Fibroblast of the aortic adventitia (primary cell): ENCODE measurements at regions not wholly inside any gene's neighbourhood (a gene's known extent, or its start where the extent isn't known, plus 50 kb on each side); places are given as distances from the start of the nearest gene placed in this dataset.

ENCODE experiments used
- DNase-seq: peaks from one replicate; pipeline ENCODE4 v3.0.0-alpha.2; 2010; ENCODE audit warnings: low read depth
- H3K4me3 ChIP-seq: 2 replicates; pipeline ENCODE4 v1.5.1; 2011; ENCODE audit warnings: low read depth, mild to moderate bottlenecking, control low read depth, low read length, moderate library complexity
- TF ChIP-seq, protein P1 (sequence below): IDR thresholded peaks from 2 replicates; pipeline ENCODE4 v1.5.1; 2011; ENCODE audit warnings: mild to moderate bottlenecking, low read length, control low read depth, inconsistent platforms; ENCODE audit not compliant: insufficient read depth

DNA sequence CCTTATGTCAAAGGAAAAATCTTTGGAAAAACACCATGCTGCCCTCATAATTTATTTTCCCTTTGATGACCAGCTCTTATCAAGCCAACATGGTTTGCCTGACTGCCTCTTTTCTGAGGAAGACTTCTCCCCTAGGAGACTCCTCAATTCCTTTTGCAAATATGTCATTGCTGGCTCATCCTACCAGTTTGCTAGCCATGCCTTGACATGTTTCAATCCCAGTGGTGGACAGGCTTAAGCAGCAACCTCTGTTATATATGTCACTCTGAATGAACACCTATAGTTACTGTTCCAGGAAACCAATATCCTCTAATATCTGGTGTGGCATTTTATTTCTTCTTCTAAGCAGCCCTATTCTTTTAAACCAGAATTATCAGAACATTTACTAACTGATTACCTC is 615.8 kb downstream of the HTR1A start:
- TF ChIP-seq, protein P1, sequence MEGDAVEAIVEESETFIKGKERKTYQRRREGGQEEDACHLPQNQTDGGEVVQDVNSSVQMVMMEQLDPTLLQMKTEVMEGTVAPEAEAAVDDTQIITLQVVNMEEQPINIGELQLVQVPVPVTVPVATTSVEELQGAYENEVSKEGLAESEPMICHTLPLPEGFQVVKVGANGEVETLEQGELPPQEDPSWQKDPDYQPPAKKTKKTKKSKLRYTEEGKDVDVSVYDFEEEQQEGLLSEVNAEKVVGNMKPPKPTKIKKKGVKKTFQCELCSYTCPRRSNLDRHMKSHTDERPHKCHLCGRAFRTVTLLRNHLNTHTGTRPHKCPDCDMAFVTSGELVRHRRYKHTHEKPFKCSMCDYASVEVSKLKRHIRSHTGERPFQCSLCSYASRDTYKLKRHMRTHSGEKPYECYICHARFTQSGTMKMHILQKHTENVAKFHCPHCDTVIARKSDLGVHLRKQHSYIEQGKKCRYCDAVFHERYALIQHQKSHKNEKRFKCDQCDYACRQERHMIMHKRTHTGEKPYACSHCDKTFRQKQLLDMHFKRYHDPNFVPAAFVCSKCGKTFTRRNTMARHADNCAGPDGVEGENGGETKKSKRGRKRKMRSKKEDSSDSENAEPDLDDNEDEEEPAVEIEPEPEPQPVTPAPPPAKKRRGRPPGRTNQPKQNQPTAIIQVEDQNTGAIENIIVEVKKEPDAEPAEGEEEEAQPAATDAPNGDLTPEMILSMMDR = no peak
- DNase-seq = no peak
- no peak overlapping the region for H3K4me3 ChIP-seq

DNA sequence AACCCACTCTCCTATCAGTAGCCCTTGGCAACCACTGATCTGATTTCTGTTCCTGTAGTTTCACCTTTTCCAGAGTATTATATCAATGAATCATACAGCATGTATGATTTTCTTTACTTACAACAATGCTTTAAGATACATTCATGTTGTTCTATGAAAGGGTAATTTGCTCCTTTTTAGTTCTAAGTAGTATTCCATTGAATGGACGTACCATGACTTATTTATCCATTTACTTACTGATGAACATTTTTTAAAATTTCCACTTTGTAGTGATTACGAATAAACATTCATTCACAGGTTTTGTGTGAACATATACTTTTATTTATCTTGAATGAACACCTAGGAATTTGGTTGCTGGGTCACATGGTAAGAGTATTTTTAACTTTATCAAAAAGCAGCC is 620.8 kb downstream of the HTR1A start:
- TF ChIP-seq, protein P1 = no peak
- no peak for DNase-seq
- H3K4me3 ChIP-seq = no peak overlapping the region

DNA sequence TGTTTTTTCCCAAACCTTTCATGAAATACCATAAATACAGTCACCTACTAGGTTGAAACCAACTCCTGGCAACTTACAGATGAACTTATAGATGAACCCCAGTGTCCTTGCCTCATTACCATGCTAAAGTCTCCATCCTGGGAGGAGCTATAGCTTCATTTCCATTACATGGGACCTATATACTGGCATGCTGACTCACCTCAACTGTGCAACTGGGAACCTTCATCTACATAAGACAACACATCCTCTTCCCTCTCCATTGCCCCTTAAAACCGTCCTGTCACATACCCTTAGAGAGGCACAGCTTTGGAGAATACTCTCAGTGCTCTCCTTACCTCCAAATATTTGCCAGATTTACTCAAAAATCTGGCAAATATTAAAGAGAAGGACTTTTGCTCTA is 638.3 kb downstream of the HTR1A start:
- TF ChIP-seq, protein P1 = no peak
- DNase-seq = no peak
- H3K4me3 ChIP-seq = no peak overlapping the region

DNA sequence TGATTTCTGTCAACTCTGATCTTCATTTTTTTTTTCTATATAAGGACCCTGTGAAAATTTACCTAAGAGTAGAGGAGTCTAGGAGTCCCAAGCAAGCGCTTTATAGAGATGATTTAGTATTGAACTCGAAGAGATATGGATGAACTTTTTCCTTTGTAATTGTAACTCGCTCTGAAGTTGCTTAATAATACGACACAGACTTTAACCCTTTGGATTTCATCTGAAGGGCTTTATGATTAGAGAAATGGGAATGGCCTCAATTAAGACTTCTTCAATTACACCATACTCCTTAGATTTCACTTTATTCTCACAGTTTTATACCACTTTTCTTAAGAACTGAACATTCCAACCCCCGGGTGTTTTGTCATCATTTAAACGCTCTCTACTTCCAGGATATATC is 647.7 kb downstream of the HTR1A start:
- no peak for DNase-seq
- TF ChIP-seq, protein P1 = no peak

DNA sequence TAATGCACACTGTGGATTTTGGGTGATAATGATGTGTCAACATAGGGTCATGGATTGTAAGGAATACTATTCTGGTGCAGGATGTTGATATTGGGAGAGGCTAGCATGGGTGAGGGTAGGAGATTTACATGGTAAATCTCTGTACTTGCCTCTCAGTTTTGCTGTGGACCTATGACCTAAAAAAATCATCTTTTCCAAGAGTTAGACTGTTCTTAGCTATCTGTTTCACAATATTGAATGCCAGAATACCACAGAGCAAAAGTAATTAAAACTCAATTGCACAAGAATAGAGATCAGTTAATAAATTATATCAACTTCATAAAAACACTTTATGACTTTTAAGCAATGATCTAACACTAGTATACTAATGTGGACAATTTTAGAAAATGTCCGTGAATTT is 651.6 kb downstream of the HTR1A start:
- no peak for DNase-seq
- no peak overlapping the region for H3K4me3 ChIP-seq
- TF ChIP-seq, protein P1 = no peak

More for the DNA sequence above, 647.7 kb downstream of the HTR1A start:
- no peak overlapping the region for H3K4me3 ChIP-seq

DNA sequence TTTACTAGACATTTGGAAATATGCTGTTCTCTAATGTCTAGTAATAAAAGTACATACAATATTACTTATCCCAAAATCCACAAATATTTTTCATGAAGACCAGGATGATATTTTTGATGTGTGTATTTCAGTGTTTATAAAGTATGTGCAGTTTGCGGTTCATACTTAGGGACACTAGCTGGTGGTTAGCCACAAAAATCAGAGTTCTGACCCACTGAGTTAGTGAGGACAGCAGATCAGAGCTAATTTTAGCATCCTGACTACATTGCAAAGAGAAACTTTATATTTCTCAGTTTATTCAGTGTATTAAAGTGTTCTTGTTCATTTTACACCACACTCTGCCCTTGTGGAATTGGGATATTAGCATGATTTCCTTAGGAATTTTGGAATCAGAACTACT is 655.3 kb downstream of the HTR1A start:
- TF ChIP-seq, protein P1 = no peak
- DNase-seq = no peak
- H3K4me3 ChIP-seq = no peak overlapping the region

DNA sequence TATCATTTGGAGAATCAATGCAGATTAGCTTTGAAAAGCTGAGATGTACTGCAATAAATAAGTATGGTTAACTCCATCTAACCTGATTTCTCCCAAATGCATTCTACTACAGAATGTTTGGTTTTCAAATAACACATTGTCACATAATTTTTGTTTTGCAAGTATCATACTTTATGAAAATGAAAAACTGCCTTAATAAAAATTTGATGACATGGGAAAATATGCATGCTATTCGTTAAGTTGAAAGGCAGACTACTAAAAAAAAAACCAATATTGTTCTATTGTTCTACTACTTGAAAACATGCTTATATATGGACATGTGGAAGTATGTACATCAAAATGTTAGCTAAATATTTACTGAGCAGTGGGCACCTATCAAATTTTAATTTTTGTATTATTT is 668.9 kb downstream of the HTR1A start:
- no peak overlapping the region for H3K4me3 ChIP-seq
- no peak for DNase-seq
- TF ChIP-seq, protein P1 = no peak
